T-cell (primary cell): ENCODE measurements at regions not wholly inside any gene's neighbourhood (a gene's known extent, or its start where the extent isn't known, plus 50 kb on each side); places are given as distances from the start of the nearest gene placed in this dataset.

Source experiments
- ATAC-seq, 4 experiments: fragments of 200-7000 bp in 3 of 4; fragments of 150-1000 bp in 1 of 4; cut with Tn5 transposase; replicated peaks in 1 of 4; 1 replicate in 3 of 4; 2 replicates in 1 of 4; pipeline ENCODE4 v1.10.0; 2021; ENCODE audit warnings: moderate library complexity in 3 of 4, mild to moderate bottlenecking in 2 of 4, moderate number of reproducible peaks in 1 of 4
- CTCF ChIA-PET, 2 donors: fragments of 300-600 bp; sonication (Branson Sonifier 250); formaldehyde crosslinking; loops; one replicate each; lab custom pipeline; 2022; ENCODE audit warnings: antibody characterized with exemption in 2 of 2; lab: Charles Lee
- POLR2A ChIA-PET, 2 donors: fragments of 300-600 bp; sonication (Branson Sonifier 250); formaldehyde crosslinking; loops; one replicate each; lab custom pipeline; 2022; ENCODE audit warnings: antibody characterized with exemption in 2 of 2; lab: Charles Lee
- DNase-seq, 35 experiments: peaks; one replicate each; pipeline versions ENCODE4 v3.0.0 to v3.0.0-alpha.2; 2013 to 2023
- H3K27ac ChIP-seq: one replicate; pipeline ENCODE4 v1.5.1; 2013; ENCODE audit warnings: low read length
- H3K27me3 ChIP-seq, 2 experiments: replicated peaks in 1 of 2; 1 replicate in 1 of 2; 2 replicates in 1 of 2; pipeline versions ENCODE4 v1.6.1 to v1.7.0; 2013; ENCODE audit warnings: low read length in 1 of 2, mixed read lengths in 1 of 2; ENCODE audit not compliant: control insufficient read depth in 2 of 2, insufficient read depth in 2 of 2; ENCODE audit errors: extremely low read depth in 1 of 2
- H3K36me3 ChIP-seq, 2 donors: 1 replicate in 1 of 2; 2 replicates in 1 of 2; pipeline versions ENCODE4 v1.6.1 to v1.7.0; 2013; ENCODE audit warnings: low read length in 1 of 2; ENCODE audit not compliant: control insufficient read depth in 2 of 2, insufficient read depth in 1 of 2; ENCODE audit errors: extremely low read depth in 1 of 2
- H3K4me1 ChIP-seq, 2 experiments: 1 replicate in 1 of 2; 2 replicates in 1 of 2; pipeline versions ENCODE4 v1.6.1 to v1.7.0; 2013; ENCODE audit warnings: low read length in 2 of 2, mixed read lengths in 1 of 2; ENCODE audit not compliant: insufficient read depth in 2 of 2, control insufficient read depth in 1 of 2; ENCODE audit errors: extremely low read depth in 1 of 2
- H3K4me3 ChIP-seq, 2 donors: 1 replicate in 1 of 2; 2 replicates in 1 of 2; pipeline versions ENCODE4 v1.5.1 to v1.7.0; 2013; ENCODE audit warnings: mild to moderate bottlenecking in 2 of 2, low read length in 1 of 2, moderate library complexity in 1 of 2; ENCODE audit not compliant: control insufficient read depth in 1 of 2; ENCODE audit errors: extremely low read depth in 1 of 2
- H3K9me3 ChIP-seq: 2 replicates; pipeline ENCODE4 v1.7.0; 2013
- H3K27ac Mint-ChIP-seq, 2 donors: one replicate each; pipeline ENCODE4 v1.8.0; 2020 to 2021; ENCODE audit warnings: mild to moderate bottlenecking in 2 of 2, mixed read lengths in 2 of 2
- H3K27me3 Mint-ChIP-seq, 2 donors: one replicate each; pipeline ENCODE4 v1.8.0; 2021 to 2022; ENCODE audit warnings: mixed read lengths in 2 of 2
- H3K36me3 Mint-ChIP-seq: one replicate; pipeline ENCODE4 v1.8.0; 2021; ENCODE audit warnings: mixed read lengths
- H3K4me1 Mint-ChIP-seq, 3 donors: one replicate each; pipeline ENCODE4 v1.8.0; 2020 to 2022; ENCODE audit warnings: mixed read lengths in 3 of 3, mild to moderate bottlenecking in 1 of 3
- H3K4me3 Mint-ChIP-seq, 3 donors: one replicate each; pipeline ENCODE4 v1.8.0; 2020 to 2022; ENCODE audit warnings: mild to moderate bottlenecking in 3 of 3, mixed read lengths in 3 of 3, moderate library complexity in 3 of 3
- H3K9me3 Mint-ChIP-seq, 3 donors: one replicate each; pipeline ENCODE4 v1.8.0; 2020 to 2022; ENCODE audit warnings: mixed read lengths in 3 of 3
- WGBS: methylation state at CpG from one replicate; pipeline ENCODE4 v1.1.5; 2013; ENCODE audit warnings: missing lambda C conversion rate; ENCODE audit not compliant: insufficient coverage; 5-methylcytosine and 5-hydroxymethylcytosine counted together

GRCh38 chr16:6281274-6281673, 1051.4 kb upstream of the RBFOX1 start:
- H3K9me3 Mint-ChIP-seq, result peaks cover 5 to 17% (median 17%) of the 10 kb centered on the region in 3 donors
- Histone ChIP-seq H3K4me3 (no peak overlapping the region), H3K9me3 (no peaks in the 10 kb centered on the region), H3K27ac (no peak overlapping the region), H3K4me1 (no peaks in the 10 kb centered on the region), H3K36me3 (no peaks in the 10 kb centered on the region), H3K27me3 (no peaks in the 10 kb centered on the region)
- H3K4me3 Mint-ChIP-seq, result no peak overlapping the region
- H3K27me3 Mint-ChIP-seq, result no peaks in the 10 kb centered on the region
- no peaks in the 10 kb centered on the region for H3K36me3 Mint-ChIP-seq
- H3K4me1 Mint-ChIP-seq, result no peaks in the 10 kb centered on the region
- ChIA-PET POLR2A (no interaction called here), CTCF (no interaction called here)
- no peak for ATAC-seq
- 77% methylated on average over 2 of the region's 8 CpGs for WGBS
- DNase-seq, result no peak
- H3K27ac Mint-ChIP-seq, result no peak overlapping the region

DNA sequence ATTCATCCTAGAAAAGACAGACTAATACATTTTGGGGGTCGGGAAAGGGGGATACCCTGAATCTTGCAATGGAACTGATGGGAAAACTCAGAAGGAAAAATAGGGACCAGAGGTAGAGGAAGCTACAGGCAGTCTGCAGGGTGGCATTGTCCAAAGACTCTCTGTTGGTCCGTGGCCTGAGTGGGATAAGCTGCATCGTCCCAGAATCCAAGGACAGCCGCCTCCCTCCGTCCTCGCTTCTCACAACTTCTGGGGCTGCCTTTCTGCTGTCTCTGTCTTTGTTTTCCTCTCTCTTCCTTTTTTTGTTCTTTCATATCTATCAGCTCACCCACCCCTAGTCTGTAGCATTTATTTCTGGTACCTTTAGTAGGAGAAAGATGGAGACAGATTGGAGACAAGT, 1052.6 kb upstream of the RBFOX1 start:
- no CpG with 5 or more reads among the region's 6 CpGs for WGBS
- CTCF ChIA-PET, result no interaction called here
- POLR2A ChIA-PET, result no interaction called here
- Histone ChIP-seq H3K27ac (no peak overlapping the region), H3K36me3 (no peaks in the 10 kb centered on the region), H3K9me3 (no peaks in the 10 kb centered on the region), H3K4me3 (no peak overlapping the region), H3K4me1 (no peaks in the 10 kb centered on the region), H3K27me3 (no peaks in the 10 kb centered on the region)
- Mint-ChIP-seq H3K36me3 (no peaks in the 10 kb centered on the region), H3K4me3 (no peak overlapping the region), H3K9me3 (peaks cover 4 to 21% (median 17%) of the 10 kb centered on the region in 3 donors), H3K4me1 (no peaks in the 10 kb centered on the region), H3K27ac (no peak overlapping the region), H3K27me3 (no peaks in the 10 kb centered on the region)
- ATAC-seq (no peak), DNase-seq (no peak)

DNA sequence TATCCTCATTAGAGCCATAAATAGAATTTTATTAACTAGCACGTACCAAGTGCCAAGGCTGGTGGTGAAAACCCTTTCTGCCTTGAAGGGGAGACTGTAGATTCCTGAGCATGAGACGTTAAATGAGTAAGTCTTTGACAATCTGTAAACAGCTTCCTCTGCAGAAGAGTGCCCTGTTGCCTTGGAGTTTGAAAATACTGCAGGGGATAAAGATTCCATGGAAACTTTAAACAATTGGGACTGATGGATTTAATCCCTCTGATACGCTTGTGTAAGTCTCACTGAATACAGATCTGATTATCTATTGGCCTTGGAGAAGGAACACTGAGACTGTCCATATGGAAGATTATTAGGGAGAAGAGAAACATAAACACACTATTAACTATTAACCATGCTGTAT, 1053.4 kb upstream of the RBFOX1 start:
- CTCF ChIA-PET, result no interaction called here
- no peaks in the 10 kb centered on the region for H3K27me3 Mint-ChIP-seq
- POLR2A ChIA-PET, result no interaction called here

DNA sequence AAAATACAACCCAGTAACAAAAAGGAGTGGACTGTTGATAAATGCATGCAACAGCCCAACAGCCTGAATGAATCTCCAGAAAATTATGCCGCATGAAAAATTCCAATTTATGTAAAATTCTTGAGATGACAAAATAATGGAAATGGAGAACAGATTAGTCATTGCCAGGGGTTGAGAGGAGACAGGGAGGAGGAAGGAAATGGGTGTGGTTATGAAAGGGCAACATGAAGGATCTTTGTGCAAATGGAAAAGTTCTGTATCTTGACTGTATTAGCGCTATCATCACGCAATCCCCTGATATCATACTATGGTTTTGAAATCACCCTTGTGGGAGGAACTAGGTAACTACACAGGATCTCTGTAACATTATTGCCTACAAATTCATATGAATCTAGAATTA, 1058.3 kb upstream of the RBFOX1 start:
- H3K4me3 Mint-ChIP-seq, result no peak overlapping the region
- no peaks in the 10 kb centered on the region for H3K36me3 Mint-ChIP-seq
- H3K27me3 Mint-ChIP-seq, result no peaks in the 10 kb centered on the region
- DNase-seq (no peak), ATAC-seq (no peak)
- peaks cover 5 to 17% (median 12%) of the 10 kb centered on the region in 3 donors for H3K9me3 Mint-ChIP-seq
- no peaks in the 10 kb centered on the region for H3K4me1 ChIP-seq
- ChIA-PET POLR2A (interaction anchor here in 1 of 2 donors (0.6 kb wide), 1 partner anchor 42 kb away, joined by 3 read pairs; no protein-coding TSS in a partner anchor), CTCF (no interaction called here)
- WGBS, result 100% methylated on average over 1 of the region's 3 CpGs
- H3K27ac Mint-ChIP-seq, result no peak overlapping the region
- no peaks in the 10 kb centered on the region for H3K36me3 ChIP-seq
- no peaks in the 10 kb centered on the region for H3K4me1 Mint-ChIP-seq
- no peak overlapping the region for H3K4me3 ChIP-seq
- H3K9me3 ChIP-seq, result no peaks in the 10 kb centered on the region
- no peaks in the 10 kb centered on the region for H3K27me3 ChIP-seq
- no peak overlapping the region for H3K27ac ChIP-seq

More for the DNA sequence above, 1053.4 kb upstream of the RBFOX1 start:
- 22% methylated on average over 1 of the region's 3 CpGs for WGBS
- no peak for ATAC-seq
- Histone ChIP-seq H3K4me1 (no peaks in the 10 kb centered on the region), H3K36me3 (no peaks in the 10 kb centered on the region), H3K27ac (no peak overlapping the region), H3K27me3 (no peaks in the 10 kb centered on the region), H3K4me3 (no peak overlapping the region), H3K9me3 (no peaks in the 10 kb centered on the region)
- H3K27ac Mint-ChIP-seq, result no peak overlapping the region
- peaks cover 4 to 21% (median 21%) of the 10 kb centered on the region in 3 donors for H3K9me3 Mint-ChIP-seq
- no peaks in the 10 kb centered on the region for H3K4me1 Mint-ChIP-seq
- H3K4me3 Mint-ChIP-seq, result no peak overlapping the region
- H3K36me3 Mint-ChIP-seq, result no peaks in the 10 kb centered on the region
- DNase-seq, result no peak

GRCh38 chr16:6267682-6268081, 1065.0 kb upstream of the RBFOX1 start:
- no peaks in the 10 kb centered on the region for H3K4me1 Mint-ChIP-seq
- DNase-seq (no peak), ATAC-seq (no peak)
- Histone ChIP-seq H3K27ac (no peak overlapping the region), H3K4me1 (no peaks in the 10 kb centered on the region), H3K9me3 (no peaks in the 10 kb centered on the region), H3K36me3 (no peaks in the 10 kb centered on the region), H3K27me3 (no peaks in the 10 kb centered on the region), H3K4me3 (no peak overlapping the region)
- ChIA-PET POLR2A (no interaction called here), CTCF (no interaction called here)
- no peaks in the 10 kb centered on the region for H3K27me3 Mint-ChIP-seq
- H3K9me3 Mint-ChIP-seq, result peaks cover 10 to 22% (median 14%) of the 10 kb centered on the region in 3 donors
- H3K36me3 Mint-ChIP-seq, result no peaks in the 10 kb centered on the region
- H3K4me3 Mint-ChIP-seq, result no peak overlapping the region
- no CpG with 5 or more reads among the region's 3 CpGs for WGBS
- H3K27ac Mint-ChIP-seq, result no peak overlapping the region

- Histone ChIP-seq H3K4me3 (no peak overlapping the region), H3K27ac (no peak overlapping the region), H3K4me1 (no peaks in the 10 kb centered on the region), H3K27me3 (no peaks in the 10 kb centered on the region), H3K36me3 (no peaks in the 10 kb centered on the region), H3K9me3 (no peaks in the 10 kb centered on the region)
- CTCF ChIA-PET, result no interaction called here
- no peak for DNase-seq
- H3K36me3 Mint-ChIP-seq, result no peaks in the 10 kb centered on the region
- POLR2A ChIA-PET, result no interaction called here
- 43% methylated on average over 1 of the region's 2 CpGs for WGBS
- H3K4me3 Mint-ChIP-seq, result no peak overlapping the region
- no peak overlapping the region for H3K27ac Mint-ChIP-seq
- no peaks in the 10 kb centered on the region for H3K27me3 Mint-ChIP-seq
- ATAC-seq, result no peak
- H3K9me3 Mint-ChIP-seq, result peaks cover 9 to 28% (median 14%) of the 10 kb centered on the region in 3 donors
- no peaks in the 10 kb centered on the region for H3K4me1 Mint-ChIP-seq
Observed at GRCh38 chr16:6266703-6267102, 1065.9 kb upstream of the RBFOX1 start.

DNA sequence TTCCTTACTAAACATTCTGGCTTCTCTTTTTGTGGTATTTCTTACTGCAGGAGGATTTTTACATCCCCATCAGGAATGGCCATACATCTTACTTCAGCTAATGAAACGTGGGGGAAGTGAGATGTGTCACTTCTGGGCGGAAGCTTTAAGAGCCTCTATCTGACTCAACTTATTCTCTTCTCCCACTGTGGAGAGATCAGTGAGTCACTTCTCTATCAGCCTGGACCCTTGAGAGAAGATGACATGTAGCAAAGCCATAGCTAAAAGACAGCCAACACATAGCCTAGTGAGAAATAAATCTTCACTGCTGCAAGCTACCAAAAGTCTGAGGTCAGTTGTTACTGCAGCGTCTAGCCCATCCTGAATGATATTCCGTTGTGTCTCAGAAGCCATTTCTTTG, 1066.7 kb upstream of the RBFOX1 start:
- H3K27ac Mint-ChIP-seq, result no peak overlapping the region
- H3K27ac ChIP-seq, result no peak overlapping the region
- H3K4me1 Mint-ChIP-seq, result no peaks in the 10 kb centered on the region
- no peak for ATAC-seq
- no peaks in the 10 kb centered on the region for H3K9me3 ChIP-seq
- no peaks in the 10 kb centered on the region for H3K4me1 ChIP-seq
- no peak overlapping the region for H3K4me3 ChIP-seq
- WGBS, result 82% methylated on average over 2 of the region's 4 CpGs
- no peak overlapping the region for H3K4me3 Mint-ChIP-seq
- POLR2A ChIA-PET, result no interaction called here
- no peaks in the 10 kb centered on the region for H3K36me3 Mint-ChIP-seq
- H3K27me3 ChIP-seq, result no peaks in the 10 kb centered on the region
- no peaks in the 10 kb centered on the region for H3K27me3 Mint-ChIP-seq
- CTCF ChIA-PET, result no interaction called here
- peaks cover 9 to 28% (median 14%) of the 10 kb centered on the region in 3 donors for H3K9me3 Mint-ChIP-seq
- no peak for DNase-seq
- no peaks in the 10 kb centered on the region for H3K36me3 ChIP-seq
